HEK293 (cell line): ENCODE measurements at regions not wholly inside any gene's neighbourhood (a gene's known extent, or its start where the extent isn't known, plus 50 kb on each side); places are given as distances from the start of the nearest gene placed in this dataset.

Experiments used
- CTCF ChIA-PET: fragments of 350-600 bp; formaldehyde crosslinking; extraction: SDS; loops from one replicate; lab custom pipeline; 2021; ENCODE audit warnings: antibody characterized with exemption; lab: Yijun Ruan, JAX
- POLR2A ChIA-PET: fragments of 300-600 bp; formaldehyde crosslinking; extraction: SDS; loops from one replicate; lab custom pipeline; 2020; ENCODE audit warnings: antibody characterized with exemption, inconsistent platforms; lab: Yijun Ruan, JAX
- H3K27ac ChIP-seq: fragments of 200-500 bp; sonication (Bioruptor generic); 2 replicates; pipeline ENCODE4 v1.5.1; 2014; ENCODE audit warnings: low read depth, low read length, control low read depth, inconsistent platforms; ENCODE audit errors: extremely low read depth
- H3K36me3 ChIP-seq, 2 experiments: fragments of 200-500 bp in 1 of 2; sonication (Bioruptor generic) in 1 of 2; 1 replicate in 1 of 2; 2 replicates in 1 of 2; pipeline ENCODE4 v1.5.1; 2014 to 2017; ENCODE audit warnings: inconsistent platforms in 2 of 2, low read length in 2 of 2; ENCODE audit not compliant: control insufficient read depth in 2 of 2, insufficient read depth in 1 of 2
- H3K4me1 ChIP-seq: fragments of 200-500 bp; sonication (Bioruptor generic); 2 replicates; pipeline ENCODE4 v1.5.1; 2014; ENCODE audit warnings: mild to moderate bottlenecking, low read length, inconsistent platforms; ENCODE audit not compliant: control insufficient read depth, insufficient read depth
- H3K4me3 ChIP-seq: 2 replicates; pipeline ENCODE4 v1.5.1; 2011; ENCODE audit warnings: low read depth, mild to moderate bottlenecking, control low read depth, low read length, moderate library complexity
- H3K9me3 ChIP-seq: fragments of 200-500 bp; sonication (Bioruptor generic); 2 replicates; pipeline ENCODE4 v1.5.1; 2014; ENCODE audit warnings: low read depth, low read length, inconsistent platforms; ENCODE audit not compliant: control insufficient read depth, insufficient read depth
- AEBP2 ChIP-seq: fragments of 450-650 bp; formaldehyde crosslinking; IDR thresholded peaks from 2 replicates; pipeline ENCODE4 v1.5.1; 2016; ENCODE audit warnings: missing biosample characterization, missing genetic modification characterization, borderline replicate concordance
- BCL11B ChIP-seq: fragments of 450-650 bp; formaldehyde crosslinking; IDR thresholded peaks from 2 replicates; pipeline ENCODE4 v1.5.1; 2016; ENCODE audit warnings: low read depth, missing biosample characterization, missing genetic modification characterization
- FEZF1 ChIP-seq: fragments of 450-650 bp; formaldehyde crosslinking; IDR thresholded peaks from 2 replicates; pipeline ENCODE4 v1.5.1; 2016; ENCODE audit warnings: missing biosample characterization, missing genetic modification characterization
- HOXD13 ChIP-seq: sonication (generic); formaldehyde crosslinking; IDR thresholded peaks from 2 replicates; pipeline ENCODE4 v1.8.0; 2022; ENCODE audit warnings: missing genetic modification reagents, borderline replicate concordance
- IKZF3 ChIP-seq: fragments of 450-650 bp; IDR thresholded peaks from 2 replicates; pipeline ENCODE4 v1.5.0; 2018; ENCODE audit warnings: missing biosample characterization, mild to moderate bottlenecking, missing genetic modification characterization, moderate library complexity
- MZF1 ChIP-seq: fragments of 450-650 bp; formaldehyde crosslinking; IDR thresholded peaks from 2 replicates; pipeline ENCODE4 v1.5.1; 2017; ENCODE audit warnings: missing biosample characterization, missing genetic modification characterization, borderline replicate concordance
- TSHZ1 ChIP-seq: fragments of 450-650 bp; formaldehyde crosslinking; IDR thresholded peaks from 2 replicates; pipeline ENCODE4 v1.5.1; 2016; ENCODE audit warnings: missing biosample characterization, missing genetic modification characterization, borderline replicate concordance
- ZBTB11 ChIP-seq: fragments of 450-650 bp; formaldehyde crosslinking; conservative IDR thresholded peaks from 2 replicates; pipeline ENCODE4 v1.5.1; 2016; ENCODE audit warnings: low read depth, missing biosample characterization, missing genetic modification characterization
- ZBTB7A ChIP-seq: fragments of 450-650 bp; formaldehyde crosslinking; IDR thresholded peaks from 2 replicates; pipeline ENCODE4 v1.5.1; 2016; ENCODE audit warnings: low read depth, missing biosample characterization, missing genetic modification characterization
- ZNF114 ChIP-seq: fragments of 450-650 bp; formaldehyde crosslinking; IDR thresholded peaks from 2 replicates; pipeline ENCODE4 v1.5.0; 2017; ENCODE audit warnings: missing biosample characterization, missing genetic modification characterization
- ZNF350 ChIP-seq: fragments of 450-650 bp; formaldehyde crosslinking; IDR thresholded peaks from 2 replicates; pipeline ENCODE4 v1.5.0; 2017; ENCODE audit warnings: missing biosample characterization, mild to moderate bottlenecking, missing genetic modification characterization
- ZNF354C ChIP-seq: fragments of 450-650 bp; formaldehyde crosslinking; IDR thresholded peaks from 2 replicates; pipeline ENCODE4 v1.5.1; 2016; ENCODE audit warnings: missing biosample characterization, missing genetic modification characterization, low read depth, borderline replicate concordance
- ZNF391 ChIP-seq: fragments of 450-650 bp; formaldehyde crosslinking; IDR thresholded peaks from 2 replicates; pipeline ENCODE4 v1.5.1; 2016; ENCODE audit warnings: low read depth, missing biosample characterization, missing genetic modification characterization, borderline replicate concordance
- ZNF610 ChIP-seq: fragments of 450-650 bp; formaldehyde crosslinking; IDR thresholded peaks from 2 replicates; pipeline ENCODE4 v1.5.1; 2016; ENCODE audit warnings: missing biosample characterization, missing genetic modification characterization, borderline replicate concordance
- ZNF76 ChIP-seq: fragments of 450-650 bp; formaldehyde crosslinking; IDR thresholded peaks from 2 replicates; pipeline ENCODE4; 2016; ENCODE audit warnings: low read depth, missing biosample characterization, missing genetic modification characterization, borderline replicate concordance
- ZSCAN5A ChIP-seq: fragments of 450-650 bp; formaldehyde crosslinking; IDR thresholded peaks from 2 replicates; pipeline ENCODE4 v1.5.1; 2016; ENCODE audit warnings: missing biosample characterization, missing genetic modification characterization
- TF ChIP-seq, protein P1 (sequence below): fragments of 450-650 bp; formaldehyde crosslinking; IDR thresholded peaks from 2 replicates; pipeline ENCODE4 v1.5.1; 2016; ENCODE audit warnings: missing biosample characterization, missing genetic modification characterization
- TF ChIP-seq, protein P2 (sequence below): fragments of 450-650 bp; formaldehyde crosslinking; IDR thresholded peaks from 2 replicates; pipeline ENCODE4 v1.5.1; 2016; ENCODE audit warnings: missing biosample characterization, missing genetic modification characterization

- ChIA-PET CTCF (no interaction called here), POLR2A (no interaction called here)
- Histone ChIP-seq H3K27ac (no peak overlapping the region), H3K4me3 (no peak overlapping the region), H3K4me1 (no peaks in the 10 kb centered on the region), H3K9me3 (no peaks in the 10 kb centered on the region), H3K36me3 (no peaks in the 10 kb centered on the region)
- TF ChIP-seq ZNF114 (tag by site-specific recombination) (no peak), ZNF354C (no peak), ZNF76 (tag by site-specific recombination) (no peak), TSHZ1 (no peak), ZBTB11 (no peak)
- TF ChIP-seq, protein P1, sequence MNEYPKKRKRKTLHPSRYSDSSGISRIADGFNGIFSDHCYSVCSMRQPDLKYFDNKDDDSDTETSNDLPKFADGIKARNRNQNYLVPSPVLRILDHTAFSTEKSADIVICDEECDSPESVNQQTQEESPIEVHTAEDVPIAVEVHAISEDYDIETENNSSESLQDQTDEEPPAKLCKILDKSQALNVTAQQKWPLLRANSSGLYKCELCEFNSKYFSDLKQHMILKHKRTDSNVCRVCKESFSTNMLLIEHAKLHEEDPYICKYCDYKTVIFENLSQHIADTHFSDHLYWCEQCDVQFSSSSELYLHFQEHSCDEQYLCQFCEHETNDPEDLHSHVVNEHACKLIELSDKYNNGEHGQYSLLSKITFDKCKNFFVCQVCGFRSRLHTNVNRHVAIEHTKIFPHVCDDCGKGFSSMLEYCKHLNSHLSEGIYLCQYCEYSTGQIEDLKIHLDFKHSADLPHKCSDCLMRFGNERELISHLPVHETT = no peak
Observed at GRCh38 chr6:88367248-88367647, 201.1 kb upstream of the CNR1 start.

DNA sequence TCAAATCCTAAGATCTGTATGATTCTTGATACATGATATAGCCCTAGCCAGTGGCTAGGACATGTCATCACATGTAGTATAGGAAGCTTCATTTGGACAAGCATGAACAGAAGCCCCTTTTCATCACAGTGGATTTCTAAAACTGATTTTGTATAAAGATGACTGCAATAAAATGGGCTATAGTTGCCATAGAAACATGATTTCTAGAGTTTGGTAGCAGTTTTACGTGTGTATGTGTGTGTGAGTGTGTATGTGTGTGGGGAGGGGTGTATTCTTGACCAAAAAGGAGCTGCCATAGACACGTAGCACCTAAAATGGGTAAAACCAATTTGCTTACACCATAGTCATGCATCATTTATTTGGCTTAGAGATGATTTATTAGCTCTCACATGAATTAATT is 200.5 kb upstream of the CNR1 start:
- H3K36me3 ChIP-seq = no peaks in the 10 kb centered on the region
- no peaks in the 10 kb centered on the region for H3K4me1 ChIP-seq
- no peak overlapping the region for H3K4me3 ChIP-seq
- H3K27ac ChIP-seq = no peak overlapping the region
- POLR2A ChIA-PET = no interaction called here
- H3K9me3 ChIP-seq = no peaks in the 10 kb centered on the region
- CTCF ChIA-PET = no interaction called here
- TF ChIP-seq ZNF350 (tag by site-specific recombination) (no peak), BCL11B (tag by site-specific recombination) (no peak), IKZF3 (tag by site-specific recombination) (no peak), FEZF1 (no peak), ZBTB7A (no peak), MZF1 (tag by site-specific recombination) (no peak), ZSCAN5A (tag by site-specific recombination) (no peak), HOXD13 (CRISPR knock-in tag) (no peak), ZBTB11 (no peak), ZNF391 (no peak), ZNF610 (no peak), AEBP2 (tag by site-specific recombination) (no peak)
- TF ChIP-seq, protein P2, sequence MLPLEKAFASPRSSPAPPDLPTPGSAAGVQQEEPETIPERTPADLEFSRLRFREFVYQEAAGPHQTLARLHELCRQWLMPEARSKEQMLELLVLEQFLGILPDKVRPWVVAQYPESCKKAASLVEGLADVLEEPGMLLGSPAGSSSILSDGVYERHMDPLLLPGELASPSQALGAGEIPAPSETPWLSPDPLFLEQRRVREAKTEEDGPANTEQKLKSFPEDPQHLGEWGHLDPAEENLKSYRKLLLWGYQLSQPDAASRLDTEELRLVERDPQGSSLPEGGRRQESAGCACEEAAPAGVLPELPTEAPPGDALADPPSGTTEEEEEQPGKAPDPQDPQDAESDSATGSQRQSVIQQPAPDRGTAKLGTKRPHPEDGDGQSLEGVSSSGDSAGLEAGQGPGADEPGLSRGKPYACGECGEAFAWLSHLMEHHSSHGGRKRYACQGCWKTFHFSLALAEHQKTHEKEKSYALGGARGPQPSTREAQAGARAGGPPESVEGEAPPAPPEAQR = no peak
